GM10248 (cell line): ENCODE measurements at regions not wholly inside any gene's neighbourhood (a gene's known extent, or its start where the extent isn't known, plus 50 kb on each side); places are given as distances from the start of the nearest gene placed in this dataset.

ENCODE experiments used
- CTCF ChIA-PET: fragments of 300-600 bp; sonication (Branson Sonifier 250); formaldehyde crosslinking; extraction: SDS; loops from one replicate; lab custom pipeline; 2021; ENCODE audit warnings: antibody characterized with exemption; lab: Yijun Ruan, JAX
- POLR2A ChIA-PET: fragments of 350-650 bp; sonication (Branson Sonifier 250); formaldehyde crosslinking; extraction: SDS; loops from one replicate; lab custom pipeline; 2020; ENCODE audit warnings: antibody characterized with exemption; lab: Yijun Ruan, JAX
- DNase-seq: peaks from one replicate; pipeline ENCODE4 v3.0.0; 2012; ENCODE audit errors: extremely low spot score
- TF ChIP-seq, protein P1 (sequence below): IDR thresholded peaks from 2 replicates; pipeline ENCODE4 v1.5.1; 2012; ENCODE audit warnings: mild to moderate bottlenecking, low read depth; ENCODE audit errors: extremely low read depth, missing control alignments, control extremely low read depth

DNA sequence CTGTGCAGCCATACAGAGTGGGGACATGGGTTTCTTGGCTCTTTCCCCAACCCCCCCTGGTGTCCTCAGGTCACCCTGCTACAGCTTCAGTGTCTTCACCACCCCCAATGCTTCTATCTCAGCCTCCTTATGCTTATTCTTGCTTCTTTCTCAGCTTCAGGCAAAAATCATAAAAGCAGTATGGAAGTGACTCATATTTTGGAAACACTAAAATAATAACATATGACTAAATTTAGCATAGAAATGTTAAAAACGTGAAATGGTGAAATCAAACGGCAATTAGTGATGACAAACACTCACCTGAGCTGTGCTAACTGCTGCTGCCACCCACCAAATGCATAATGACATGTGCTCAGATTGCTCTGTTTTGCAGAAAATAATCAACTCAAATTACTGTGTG, 475.2 kb upstream of the EPHA3 start:
- TF ChIP-seq, protein P1, sequence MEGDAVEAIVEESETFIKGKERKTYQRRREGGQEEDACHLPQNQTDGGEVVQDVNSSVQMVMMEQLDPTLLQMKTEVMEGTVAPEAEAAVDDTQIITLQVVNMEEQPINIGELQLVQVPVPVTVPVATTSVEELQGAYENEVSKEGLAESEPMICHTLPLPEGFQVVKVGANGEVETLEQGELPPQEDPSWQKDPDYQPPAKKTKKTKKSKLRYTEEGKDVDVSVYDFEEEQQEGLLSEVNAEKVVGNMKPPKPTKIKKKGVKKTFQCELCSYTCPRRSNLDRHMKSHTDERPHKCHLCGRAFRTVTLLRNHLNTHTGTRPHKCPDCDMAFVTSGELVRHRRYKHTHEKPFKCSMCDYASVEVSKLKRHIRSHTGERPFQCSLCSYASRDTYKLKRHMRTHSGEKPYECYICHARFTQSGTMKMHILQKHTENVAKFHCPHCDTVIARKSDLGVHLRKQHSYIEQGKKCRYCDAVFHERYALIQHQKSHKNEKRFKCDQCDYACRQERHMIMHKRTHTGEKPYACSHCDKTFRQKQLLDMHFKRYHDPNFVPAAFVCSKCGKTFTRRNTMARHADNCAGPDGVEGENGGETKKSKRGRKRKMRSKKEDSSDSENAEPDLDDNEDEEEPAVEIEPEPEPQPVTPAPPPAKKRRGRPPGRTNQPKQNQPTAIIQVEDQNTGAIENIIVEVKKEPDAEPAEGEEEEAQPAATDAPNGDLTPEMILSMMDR, result no peak
- no peak for DNase-seq
- POLR2A ChIA-PET, result no interaction called here
- CTCF ChIA-PET, result no interaction called here

DNA sequence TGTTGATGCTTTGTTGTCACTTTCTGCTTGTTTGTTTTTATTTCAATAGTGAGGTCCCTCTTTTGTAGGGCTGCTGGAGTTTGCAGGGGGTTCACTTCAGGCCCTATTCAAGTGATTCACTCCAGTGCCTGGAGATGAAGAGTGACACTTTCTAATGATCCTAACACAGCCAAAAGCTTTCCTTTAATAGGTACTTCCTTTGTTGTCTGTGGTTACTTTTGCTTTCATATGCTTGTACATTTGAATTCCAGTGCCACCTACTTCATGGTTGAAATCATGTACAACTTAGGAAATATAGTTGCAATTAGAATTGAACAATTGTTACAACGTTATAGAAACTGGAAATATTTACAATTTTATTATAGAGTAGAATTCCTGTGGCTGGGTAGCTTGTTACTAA, 466.8 kb upstream of the EPHA3 start:
- ChIA-PET POLR2A (no interaction called here), CTCF (interaction anchor here (2.4 kb wide), 1 partner anchor 15 kb away, joined by 6 read pairs; no protein-coding TSS in a partner anchor)
- TF ChIP-seq, protein P1, result no peak
- DNase-seq, result no peak

DNA sequence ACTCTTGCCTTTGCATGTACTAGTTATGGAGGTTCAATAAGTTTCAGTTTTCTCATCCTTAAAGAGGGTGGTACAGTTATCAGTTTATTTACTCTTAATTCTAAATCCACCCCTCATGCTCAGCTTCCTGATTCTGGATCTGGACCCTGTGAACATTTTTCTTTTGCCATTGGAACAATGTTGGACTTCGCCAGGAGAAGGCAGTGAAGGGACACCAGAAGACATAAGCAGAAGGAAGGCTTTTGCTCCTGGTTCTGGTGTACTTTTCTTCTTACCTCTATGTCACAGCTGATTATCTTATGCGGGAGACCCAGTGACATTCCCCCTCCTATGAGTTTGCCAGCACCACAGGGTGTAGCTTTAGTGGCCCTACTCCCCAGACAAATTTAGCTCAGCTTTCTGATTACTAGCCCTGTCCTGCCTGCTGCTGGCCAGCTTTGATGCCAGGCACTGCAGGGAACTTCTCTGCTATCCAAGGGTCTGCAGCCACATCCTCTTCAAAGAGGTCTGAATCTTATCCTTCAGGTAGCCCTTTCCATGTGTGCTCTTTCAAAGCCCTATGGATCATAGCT, 466.3 kb upstream of the EPHA3 start:
- POLR2A ChIA-PET, result no interaction called here
- CTCF ChIA-PET, result interaction anchor here (1.0 to 2.4 kb wide), 2 partner anchors 10 to 15 kb away, joined by 4 to 6 read pairs; no protein-coding TSS in a partner anchor
- no peak for DNase-seq
- TF ChIP-seq, protein P1, result no peak

DNA sequence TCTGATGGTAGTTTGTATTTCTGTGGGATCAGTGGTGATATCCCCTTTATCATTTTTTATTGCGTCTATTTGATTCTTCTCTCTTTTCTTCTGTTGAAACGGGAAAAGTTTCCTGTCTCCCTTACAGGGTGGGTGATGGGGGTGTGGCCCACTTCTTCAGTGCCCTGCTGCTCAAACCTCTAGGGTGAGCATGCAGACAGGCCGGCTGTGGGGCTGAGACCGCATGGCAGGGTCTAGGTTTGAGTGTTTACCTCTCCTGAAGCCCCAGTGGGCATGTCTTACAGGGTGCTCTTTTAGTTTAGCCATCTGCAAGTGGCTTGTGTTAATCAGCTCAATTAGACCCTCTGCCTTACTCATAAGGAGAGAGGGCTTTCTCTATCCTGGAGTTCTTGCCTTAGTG, 450.0 kb upstream of the EPHA3 start:
- TF ChIP-seq, protein P1, result no peak
- ChIA-PET CTCF (interaction anchor here (1.1 kb wide), 1 partner anchor 15 kb away, joined by 3 read pairs; no protein-coding TSS in a partner anchor), POLR2A (no interaction called here)
- DNase-seq, result no peak

DNA sequence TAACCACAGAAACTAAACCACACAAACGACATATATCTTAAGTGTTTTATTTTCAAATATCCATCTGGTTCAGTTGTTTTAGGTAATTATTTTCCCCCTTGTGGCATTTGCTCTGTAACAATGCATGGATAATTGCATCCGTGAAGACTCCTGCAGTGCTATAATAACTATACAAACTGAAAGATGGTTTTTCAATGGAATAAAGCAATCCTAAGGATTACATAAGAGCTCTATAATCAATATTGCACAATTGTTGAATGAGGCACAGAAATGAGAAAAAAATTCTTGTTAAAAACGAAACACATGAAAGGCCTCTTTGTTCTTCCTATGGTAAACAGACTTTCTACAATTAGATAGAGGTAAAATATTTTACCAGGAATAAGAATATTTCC, 446.0 kb upstream of the EPHA3 start:
- ChIA-PET CTCF (interaction anchor here (1.0 kb wide), 1 partner anchor 9 kb away, joined by 3 read pairs; no protein-coding TSS in a partner anchor), POLR2A (no interaction called here)
- TF ChIP-seq, protein P1, result no peak
- DNase-seq, result no peak

DNA sequence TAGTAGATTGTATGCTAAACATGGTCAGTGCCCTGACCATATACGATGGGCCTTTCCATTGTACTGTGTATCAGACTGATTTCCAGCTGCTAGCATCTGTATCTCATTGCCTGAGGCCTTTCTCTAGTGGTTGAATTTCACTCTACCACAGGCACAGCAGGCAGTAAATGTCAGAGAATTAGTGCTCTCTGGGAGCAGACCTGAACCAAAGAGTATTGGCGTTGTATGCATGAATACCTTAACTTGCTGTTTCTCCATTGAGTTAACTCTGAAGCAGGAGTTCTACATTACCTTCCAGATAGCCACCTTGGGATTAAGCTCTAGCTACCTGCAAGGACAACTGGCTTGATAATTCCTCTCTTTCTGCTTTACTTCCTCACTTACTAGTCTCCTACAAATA, 439.2 kb upstream of the EPHA3 start:
- TF ChIP-seq, protein P1, result no peak
- ChIA-PET CTCF (no interaction called here), POLR2A (no interaction called here)
- no peak for DNase-seq
